Sigmoid colon (tissue), 6 donors: ENCODE measurements at regions not wholly inside any gene's neighbourhood (a gene's known extent, or its start where the extent isn't known, plus 50 kb on each side); places are given as distances from the start of the nearest gene placed in this dataset.

Source experiments
- DNase-seq: peaks from one replicate; pipeline ENCODE4 v3.0.0-alpha.2; 2019
- H3K27ac ChIP-seq, 4 donors: fragments of 200-600 bp; sonication (generic); one replicate each; pipeline ENCODE4 v1.5.1; 2016 to 2019; ENCODE audit warnings: mild to moderate bottlenecking in 1 of 4
- H3K27me3 ChIP-seq, 3 donors: fragments of 200-600 bp; sonication (generic); one replicate each; pipeline ENCODE4 v1.5.1; 2019; ENCODE audit warnings: mild to moderate bottlenecking in 1 of 3
- H3K36me3 ChIP-seq, 4 donors: fragments of 200-600 bp; sonication (generic); one replicate each; pipeline ENCODE4 v1.5.1; 2016 to 2019
- H3K4me1 ChIP-seq, 4 donors: fragments of 200-600 bp; sonication (generic); one replicate each; pipeline ENCODE4 v1.5.1; 2017 to 2019
- H3K4me3 ChIP-seq, 4 donors: fragments of 200-600 bp; sonication (generic); one replicate each; pipeline ENCODE4 v1.5.1; 2017 to 2019; ENCODE audit warnings: mild to moderate bottlenecking in 2 of 4, moderate library complexity in 1 of 4
- H3K9me3 ChIP-seq, 4 donors: fragments of 200-600 bp in 3 of 4; sonication (generic) in 3 of 4; one replicate each; pipeline versions ENCODE4 v1.5.1 to v1.6.1; 2013 to 2019
- EP300 ChIP-seq, 4 donors: sonication (generic); formaldehyde crosslinking; IDR thresholded peaks; one replicate each; pipeline ENCODE4 v1.6.1; 2017; ENCODE audit warnings: antibody characterized with exemption in 4 of 4
- POLR2A ChIP-seq, 2 donors: fragments of 450-650 bp; IDR thresholded peaks; one replicate each; pipeline ENCODE4 v1.6.1; 2016; ENCODE audit warnings: antibody characterized with exemption in 2 of 2, mild to moderate bottlenecking in 2 of 2, moderate library complexity in 2 of 2
- POLR2AphosphoS5 ChIP-seq, 4 donors: sonication (generic); formaldehyde crosslinking; IDR thresholded peaks; one replicate each; pipeline ENCODE4 v1.6.1; 2017; ENCODE audit warnings: antibody characterized with exemption in 4 of 4
- WGBS, 2 donors: extraction: QIAGEN DNeasy Blood & Tissue Kit; methylation state at CpG; one replicate each; pipeline ENCODE4 v1.1.7; 2013; 5-methylcytosine and 5-hydroxymethylcytosine counted together
- intact Hi-C: fragments of 100-400 bp; cut with DNase I; formaldehyde crosslinking; loops from one replicate; pipeline ENCODE4 v1.15.1; 2023
- TF ChIP-seq, protein P1 (sequence below), 4 experiments: fragments of 450-650 bp in 3 of 4; fragments of 200-600 bp in 1 of 4; IDR thresholded peaks; one replicate each; pipeline ENCODE4 v1.5.1; 2016 to 2019; ENCODE audit warnings: antibody characterized with exemption in 4 of 4, mild to moderate bottlenecking in 3 of 4, moderate library complexity in 2 of 4
- donor health status: healthy with polysubstance abuse.
- donor health status: healthy.

DNA sequence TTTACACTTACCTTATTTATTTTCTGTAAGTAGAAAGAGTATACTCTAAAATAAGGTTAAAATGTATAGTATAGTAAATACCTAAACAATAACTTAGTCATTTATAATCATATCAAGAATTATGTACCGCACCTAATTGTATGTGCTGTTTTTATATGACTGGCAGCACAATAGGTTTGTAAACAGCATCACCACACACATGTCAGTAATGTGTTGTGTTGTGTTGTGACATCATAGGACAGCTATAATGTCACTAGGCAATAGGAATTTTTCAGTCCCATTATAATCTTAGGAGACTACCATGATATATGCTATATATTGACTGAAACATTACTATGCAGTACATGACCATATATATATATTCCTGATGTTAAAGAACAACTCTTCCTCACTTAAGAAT lies 99.9 kb upstream of the CNTN4 start:
- intact Hi-C loops, result no loop called here
- H3K27ac ChIP-seq, result no peak overlapping the region
- no peak for DNase-seq
- no peaks in the 10 kb centered on the region for H3K4me1 ChIP-seq
- H3K36me3 ChIP-seq, result no peaks in the 10 kb centered on the region
- TF ChIP-seq, protein P1, sequence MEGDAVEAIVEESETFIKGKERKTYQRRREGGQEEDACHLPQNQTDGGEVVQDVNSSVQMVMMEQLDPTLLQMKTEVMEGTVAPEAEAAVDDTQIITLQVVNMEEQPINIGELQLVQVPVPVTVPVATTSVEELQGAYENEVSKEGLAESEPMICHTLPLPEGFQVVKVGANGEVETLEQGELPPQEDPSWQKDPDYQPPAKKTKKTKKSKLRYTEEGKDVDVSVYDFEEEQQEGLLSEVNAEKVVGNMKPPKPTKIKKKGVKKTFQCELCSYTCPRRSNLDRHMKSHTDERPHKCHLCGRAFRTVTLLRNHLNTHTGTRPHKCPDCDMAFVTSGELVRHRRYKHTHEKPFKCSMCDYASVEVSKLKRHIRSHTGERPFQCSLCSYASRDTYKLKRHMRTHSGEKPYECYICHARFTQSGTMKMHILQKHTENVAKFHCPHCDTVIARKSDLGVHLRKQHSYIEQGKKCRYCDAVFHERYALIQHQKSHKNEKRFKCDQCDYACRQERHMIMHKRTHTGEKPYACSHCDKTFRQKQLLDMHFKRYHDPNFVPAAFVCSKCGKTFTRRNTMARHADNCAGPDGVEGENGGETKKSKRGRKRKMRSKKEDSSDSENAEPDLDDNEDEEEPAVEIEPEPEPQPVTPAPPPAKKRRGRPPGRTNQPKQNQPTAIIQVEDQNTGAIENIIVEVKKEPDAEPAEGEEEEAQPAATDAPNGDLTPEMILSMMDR (IDR thresholded peaks at IDR 0.05), result no peak
- TF ChIP-seq POLR2A (IDR thresholded peaks at IDR 0.05), result no peak
- TF ChIP-seq POLR2AphosphoS5 (IDR thresholded peaks at IDR 0.05), result no peak
- TF ChIP-seq EP300 (IDR thresholded peaks at IDR 0.05), result no peak
- no peak overlapping the region for H3K4me3 ChIP-seq
- H3K27me3 ChIP-seq, result no peaks in the 10 kb centered on the region
- H3K9me3 ChIP-seq, result no peaks in the 10 kb centered on the region
- WGBS, 2 donors, result 92 to 93% methylated on average over 1 of the region's 1 CpG

DNA sequence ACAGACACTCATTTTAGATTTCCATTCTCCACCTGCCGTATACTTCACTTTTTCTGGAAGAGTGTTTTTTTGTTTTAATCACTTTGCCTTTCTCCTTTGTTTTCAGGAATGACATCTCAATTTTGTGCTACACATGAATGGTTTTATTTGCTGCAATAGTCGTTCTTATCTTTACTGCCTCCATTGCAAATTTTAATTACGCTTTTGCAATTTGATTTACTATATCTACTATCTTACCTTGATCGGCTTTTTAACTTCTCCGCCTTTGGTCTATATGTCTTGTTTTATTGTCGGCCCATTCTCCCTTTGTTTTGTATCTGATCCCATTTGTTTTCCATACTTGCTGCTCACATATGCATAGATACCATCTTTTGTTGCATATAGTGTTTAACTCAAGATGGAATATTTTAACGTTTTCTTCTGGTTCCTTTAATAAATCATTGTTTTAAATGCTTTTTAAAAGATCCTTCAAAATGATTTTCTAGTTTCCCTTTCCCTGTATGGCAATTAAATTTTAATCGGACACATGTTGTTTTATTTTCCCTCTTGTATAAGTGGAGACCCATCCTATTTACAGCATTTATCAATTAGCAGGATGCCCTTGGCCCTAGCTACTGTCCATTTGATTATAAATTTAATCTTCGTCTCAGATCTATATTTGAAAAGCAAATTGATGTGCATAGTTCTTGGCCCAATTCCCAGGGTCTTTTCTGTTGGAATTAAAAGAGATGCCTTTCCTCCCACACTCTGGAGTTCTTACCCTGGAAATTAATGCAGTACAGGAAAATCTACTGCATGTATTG lies 97.2 kb upstream of the CNTN4 start:
- Histone ChIP-seq H3K27me3 (no peaks in the 10 kb centered on the region), H3K27ac (no peak overlapping the region), H3K9me3 (no peaks in the 10 kb centered on the region), H3K4me3 (no peak overlapping the region), H3K36me3 (no peaks in the 10 kb centered on the region), H3K4me1 (no peaks in the 10 kb centered on the region)
- no peak for DNase-seq
- intact Hi-C loops, result no loop called here
- WGBS, 2 donors, result 19 to 64% methylated on average over 9 of the region's 9 CpGs
- TF ChIP-seq, protein P1 (IDR thresholded peaks at IDR 0.05), result no peak
- TF ChIP-seq POLR2A (IDR thresholded peaks at IDR 0.05) (no peak), EP300 (IDR thresholded peaks at IDR 0.05) (no peak), POLR2AphosphoS5 (IDR thresholded peaks at IDR 0.05) (no peak)

DNA sequence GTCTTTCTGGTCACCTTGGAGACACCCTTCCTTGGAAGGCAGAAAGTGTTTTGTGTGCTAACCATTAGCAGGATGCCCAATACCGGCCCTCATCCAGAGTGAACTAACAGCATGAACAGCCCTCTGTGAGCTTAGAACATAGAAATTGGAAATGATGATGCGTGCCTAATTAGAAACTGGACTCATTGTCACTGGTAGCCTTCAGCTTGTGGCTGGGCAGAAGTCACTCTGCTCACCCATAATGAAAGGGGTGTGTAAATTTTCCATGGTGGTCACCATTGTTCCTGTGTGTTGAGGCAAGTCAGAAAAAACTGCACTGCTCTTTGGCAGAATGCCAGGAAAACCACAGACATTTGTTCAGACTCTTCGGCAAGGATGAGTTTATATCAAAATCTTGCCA lies 74.7 kb upstream of the CNTN4 start:
- Histone ChIP-seq H3K36me3 (no peaks in the 10 kb centered on the region), H3K9me3 (no peaks in the 10 kb centered on the region), H3K4me3 (no peak overlapping the region), H3K27ac (no peak overlapping the region), H3K27me3 (no peaks in the 10 kb centered on the region), H3K4me1 (no peaks in the 10 kb centered on the region)
- intact Hi-C loops, result no loop called here
- no peak for DNase-seq
- WGBS, 2 donors, result 69 to 72% methylated on average over 3 of the region's 3 CpGs
- TF ChIP-seq POLR2AphosphoS5 (IDR thresholded peaks at IDR 0.05), result no peak
- TF ChIP-seq, protein P1 (IDR thresholded peaks at IDR 0.05), result no peak
- TF ChIP-seq EP300 (IDR thresholded peaks at IDR 0.05), result no peak
- no peak for TF ChIP-seq POLR2A (IDR thresholded peaks at IDR 0.05)

DNA sequence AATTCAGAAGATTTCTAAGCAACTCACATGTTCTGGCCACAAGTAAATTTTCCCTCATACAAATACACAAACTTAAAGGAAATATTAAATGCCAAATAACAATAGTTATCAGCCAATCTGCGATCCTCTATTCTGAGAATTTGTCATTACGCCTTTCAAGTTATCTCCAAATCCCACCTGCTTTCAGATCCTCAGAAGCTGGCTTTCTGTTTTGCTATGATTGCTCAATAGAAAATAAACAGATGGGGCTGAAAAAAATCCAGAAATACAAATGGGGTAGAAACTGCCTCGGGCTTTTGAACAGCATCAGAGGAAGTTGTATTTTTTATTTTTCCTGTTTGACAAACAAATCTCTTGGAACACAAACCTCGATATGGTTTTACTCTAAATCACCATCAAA lies 74.0 kb upstream of the CNTN4 start:
- intact Hi-C loops, result no loop called here
- no peak for TF ChIP-seq POLR2AphosphoS5 (IDR thresholded peaks at IDR 0.05)
- no peak for TF ChIP-seq POLR2A (IDR thresholded peaks at IDR 0.05)
- TF ChIP-seq, protein P1 (IDR thresholded peaks at IDR 0.05), result no peak
- TF ChIP-seq EP300 (IDR thresholded peaks at IDR 0.05), result no peak
- Histone ChIP-seq H3K27ac (no peak overlapping the region), H3K36me3 (no peaks in the 10 kb centered on the region), H3K27me3 (no peaks in the 10 kb centered on the region), H3K4me3 (no peak overlapping the region), H3K9me3 (no peaks in the 10 kb centered on the region), H3K4me1 (no peaks in the 10 kb centered on the region)
- DNase-seq, result no peak
- 50 to 54% methylated on average over 4 of the region's 4 CpGs for WGBS, 2 donors

DNA sequence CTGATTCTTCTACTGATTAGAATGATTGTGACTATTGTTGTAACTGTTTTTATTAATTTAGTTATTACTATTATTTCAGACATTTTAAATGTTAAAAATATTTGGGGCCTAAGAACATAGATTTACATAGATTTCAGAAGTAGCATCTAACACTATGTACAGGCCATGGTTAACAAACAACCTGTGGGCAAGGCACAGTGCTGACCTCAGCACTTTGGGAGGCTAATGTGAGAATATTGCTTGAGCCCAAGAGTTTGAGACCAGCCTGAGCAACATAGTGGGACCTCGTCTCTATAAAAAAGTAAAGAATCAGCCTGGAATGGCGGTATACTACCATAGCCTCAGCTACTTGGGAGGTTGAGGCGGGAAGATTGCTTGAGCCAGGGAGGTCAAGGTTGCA lies 69.1 kb upstream of the CNTN4 start:
- TF ChIP-seq, protein P1 (IDR thresholded peaks at IDR 0.05), result no peak
- TF ChIP-seq POLR2A (IDR thresholded peaks at IDR 0.05), result no peak
- TF ChIP-seq EP300 (IDR thresholded peaks at IDR 0.05), result no peak
- no peak for TF ChIP-seq POLR2AphosphoS5 (IDR thresholded peaks at IDR 0.05)
- WGBS, 2 donors, result 94 to 95% methylated on average over 3 of the region's 3 CpGs

More for the DNA sequence above, 69.1 kb upstream of the CNTN4 start:
- Histone ChIP-seq H3K27me3 (no peaks in the 10 kb centered on the region), H3K27ac (no peak overlapping the region), H3K4me3 (no peak overlapping the region), H3K36me3 (no peaks in the 10 kb centered on the region), H3K9me3 (no peaks in the 10 kb centered on the region), H3K4me1 (no peaks in the 10 kb centered on the region)
- intact Hi-C loops, result no loop called here
- no peak for DNase-seq
